GM19463 (cell line): ENCODE measurements at regions not wholly inside any gene's neighbourhood (a gene's known extent, or its start where the extent isn't known, plus 50 kb on each side); places are given as distances from the start of the nearest gene placed in this dataset.
"Not testable (repeated sequence)": the region's sequence is repeated elsewhere in the genome, so short reads cannot be mapped to it uniquely, and the experiment has no call there.

Experiments used
- ATAC-seq: cut with Tn5 transposase; IDR thresholded peaks from one replicate; pipeline ENCODE4 v1.9.1; 2021; ENCODE audit warnings: mild to moderate bottlenecking, moderate library complexity; ENCODE audit not compliant: unreplicated experiment

GRCh38 chr3:95215437-95215957 is 1152.6 kb downstream of the NSUN3 start:
- no peak for ATAC-seq

GRCh38 chr3:95217661-95218060 is 1154.8 kb downstream of the NSUN3 start:
- ATAC-seq = no peak

- ATAC-seq = no peak
These were observed 1155.6 kb downstream of the NSUN3 start for GRCh38 chr3:95218484-95218883.

- no peak for ATAC-seq
These were observed 1163.6 kb downstream of the NSUN3 start for GRCh38 chr3:95226437-95226836.

GRCh38 chr3:95227092-95227491 is 1164.2 kb downstream of the NSUN3 start:
- no peak for ATAC-seq

- no peak for ATAC-seq
These were observed 1165.6 kb downstream of the NSUN3 start for GRCh38 chr3:95228416-95228815.

- ATAC-seq = no peak
These were observed 1173.1 kb downstream of the NSUN3 start for GRCh38 chr3:95235916-95236315.

GRCh38 chr3:95237783-95238182 is 1174.9 kb downstream of the NSUN3 start:
- no peak for ATAC-seq

GRCh38 chr3:95240395-95240794 is 1177.5 kb downstream of the NSUN3 start:
- ATAC-seq = no peak

GRCh38 chr3:95241256-95241655 is 1178.4 kb downstream of the NSUN3 start:
- not testable (repeated sequence) for ATAC-seq

GRCh38 chr3:95246413-95246812 is 1183.6 kb downstream of the NSUN3 start:
- ATAC-seq = no peak

GRCh38 chr3:95254061-95254460 is 1191.2 kb downstream of the NSUN3 start:
- ATAC-seq = no peak

GRCh38 chr3:95254758-95255157 is 1191.9 kb downstream of the NSUN3 start:
- ATAC-seq = no peak

GRCh38 chr3:95265129-95265528 is 1202.3 kb downstream of the NSUN3 start:
- no peak for ATAC-seq

GRCh38 chr3:95271395-95271794 is 1208.5 kb downstream of the NSUN3 start:
- no peak for ATAC-seq

GRCh38 chr3:95272166-95272565 is 1209.3 kb downstream of the NSUN3 start:
- no peak for ATAC-seq

GRCh38 chr3:95272781-95273180 is 1209.9 kb downstream of the NSUN3 start:
- ATAC-seq = no peak

- ATAC-seq = no peak
These were observed 1214.8 kb downstream of the NSUN3 start for GRCh38 chr3:95277613-95278012.

GRCh38 chr3:95280711-95281352 is 1218.0 kb downstream of the NSUN3 start:
- no peak for ATAC-seq

- no peak for ATAC-seq
These were observed 1226.4 kb downstream of the NSUN3 start for GRCh38 chr3:95289295-95289694.

- no peak for ATAC-seq
These were observed 1234.7 kb downstream of the NSUN3 start for GRCh38 chr3:95297581-95297980.

- ATAC-seq = no peak
These were observed 1239.2 kb downstream of the NSUN3 start for GRCh38 chr3:95302044-95302443.

- no peak for ATAC-seq
These were observed 1247.7 kb downstream of the NSUN3 start for GRCh38 chr3:95310560-95310959.
